ENCODE measurements at regions not wholly inside any gene's neighbourhood (a gene's known extent, or its start where the extent isn't known, plus 50 kb on each side); places are given as distances from the start of the nearest gene placed in this dataset.

DNA sequence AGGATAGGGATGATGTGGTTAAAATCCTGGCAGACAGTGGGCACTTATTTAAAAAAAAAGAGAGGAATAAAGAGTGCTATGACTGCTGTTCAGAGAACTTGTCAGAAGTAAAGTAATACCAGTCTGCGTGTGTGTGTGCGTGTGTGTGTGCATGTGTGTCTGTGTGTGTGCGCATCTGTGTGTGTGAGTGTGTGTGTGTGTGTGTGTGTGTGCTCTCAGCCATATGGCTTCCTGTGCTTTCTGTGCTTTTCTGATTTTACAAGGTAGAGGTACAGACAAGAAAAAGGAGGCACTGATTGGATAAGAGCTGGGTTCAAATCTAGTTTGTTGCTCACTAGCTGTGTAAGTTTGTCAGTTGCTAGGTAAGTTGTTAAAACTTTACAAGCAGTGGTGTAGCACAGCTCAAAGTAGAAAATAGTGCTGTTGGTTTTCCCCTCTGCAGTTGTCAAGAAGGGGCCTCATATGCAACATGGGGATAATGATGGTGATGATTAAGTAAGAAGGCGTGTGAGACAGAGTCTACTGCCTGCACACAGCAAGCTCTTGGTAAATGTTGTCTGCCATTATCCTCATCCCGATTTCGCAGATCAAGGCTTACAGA is 155.3 kb upstream of the ZNF217 start:
- intact Hi-C loops (cut with DNase I), result no loop called here
- no peak overlapping the region for H3K4me3 ChIP-seq
- WGBS, 4 donors, result 72 to 82% (median 78%) methylated on average over 6 of the region's 6 CpGs
- H3K27me3 ChIP-seq, result no peaks in the 10 kb centered on the region
- H3K9me3 ChIP-seq (replicated peaks in 1 of 3), result no peaks in the 10 kb centered on the region
- DNase-seq, result no peak
- no peaks in the 10 kb centered on the region for H3K36me3 ChIP-seq (replicated peaks in 1 of 2)
- H3K4me1 ChIP-seq (replicated peaks in 1 of 2), result peaks cover 0 to 11% of the 10 kb centered on the region in 2 donors
- no peak overlapping the region for H3K27ac ChIP-seq
- TF ChIP-seq CTCF (IDR thresholded peaks at IDR 0.05) (no peak), POLR2A (IDR thresholded peaks at IDR 0.05) (no peak)

GRCh38 chr20:53748176-53748575 is 154.5 kb upstream of the ZNF217 start:
- no peak for DNase-seq
- H3K4me1 ChIP-seq (replicated peaks in 1 of 2), result peaks cover 0 to 11% of the 10 kb centered on the region in 2 donors
- intact Hi-C loops (cut with DNase I), result no loop called here
- no peaks in the 10 kb centered on the region for H3K27me3 ChIP-seq
- no peak overlapping the region for H3K27ac ChIP-seq
- 81 to 91% (median 88%) methylated on average over 2 of the region's 2 CpGs for WGBS, 4 donors
- no peaks in the 10 kb centered on the region for H3K9me3 ChIP-seq (replicated peaks in 1 of 3)
- no peak overlapping the region for H3K4me3 ChIP-seq
- no peak for TF ChIP-seq POLR2A (IDR thresholded peaks at IDR 0.05)
- no peak for TF ChIP-seq CTCF (IDR thresholded peaks at IDR 0.05)
- no peaks in the 10 kb centered on the region for H3K36me3 ChIP-seq (replicated peaks in 1 of 2)

DNA sequence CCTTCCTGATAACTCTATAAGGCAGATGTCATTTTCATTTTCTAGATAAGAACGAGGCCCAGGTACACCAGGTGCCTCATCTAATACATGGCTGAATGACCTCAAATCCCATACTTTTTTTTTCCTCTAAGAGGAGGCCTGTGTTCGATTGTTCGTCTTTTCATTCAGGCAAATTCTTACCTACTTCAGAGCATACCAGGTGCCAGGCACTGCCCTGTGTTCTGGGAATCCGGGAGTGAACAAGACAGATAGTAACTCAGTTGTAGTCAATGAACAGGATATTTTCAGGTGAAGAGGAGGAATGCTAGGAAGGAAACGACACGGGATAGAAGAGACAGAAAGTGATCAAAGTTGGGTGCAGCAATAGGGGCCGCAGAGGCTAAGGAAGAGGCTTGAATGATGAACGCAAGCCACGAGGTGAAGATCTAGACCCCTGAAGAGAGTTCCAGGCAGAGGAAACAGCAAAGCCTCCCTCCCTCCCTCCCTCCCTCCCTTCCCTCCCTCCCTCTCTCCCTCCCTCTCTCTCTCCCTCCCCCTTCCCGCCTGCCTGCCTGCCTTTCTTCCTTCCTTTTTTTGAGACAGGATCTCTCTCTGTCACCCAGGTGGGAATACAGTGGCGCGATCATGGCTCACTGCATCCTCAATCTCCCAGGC is 150.1 kb upstream of the ZNF217 start:
- Histone ChIP-seq H3K27me3 (no peaks in the 10 kb centered on the region), H3K4me1 (replicated peaks in 1 of 2) (peaks cover 0 to 3% of the 10 kb centered on the region in 2 donors), H3K27ac (no peak overlapping the region), H3K4me3 (no peak overlapping the region), H3K9me3 (replicated peaks in 1 of 3) (no peaks in the 10 kb centered on the region), H3K36me3 (replicated peaks in 1 of 2) (no peaks in the 10 kb centered on the region)
- DNase-seq, result no peak
- no peak for TF ChIP-seq POLR2A (IDR thresholded peaks at IDR 0.05)
- no peak for TF ChIP-seq CTCF (IDR thresholded peaks at IDR 0.05)
- intact Hi-C loops (cut with DNase I), result no loop called here
- 70 to 85% (median 74%) methylated on average over 10 to 12 of the region's 12 CpGs for WGBS, 4 donors

DNA sequence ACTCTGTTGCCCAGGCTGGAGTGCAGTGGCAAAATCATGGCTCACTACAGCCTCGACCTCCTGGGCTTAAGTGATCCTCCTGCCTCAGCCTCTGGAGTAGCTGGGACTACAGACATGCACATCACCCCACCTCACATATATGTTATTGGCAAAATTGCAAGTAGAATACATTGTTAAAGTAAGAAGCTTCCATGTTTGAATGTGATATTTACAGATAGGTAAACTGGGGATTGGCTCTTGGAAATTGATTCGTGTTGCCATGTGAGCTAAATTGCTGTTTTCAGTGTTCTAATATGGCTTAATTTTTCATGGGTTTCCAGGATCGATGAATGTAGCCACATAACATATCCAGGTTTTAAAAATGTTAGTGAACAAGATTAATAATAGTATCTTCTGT is 149.0 kb upstream of the ZNF217 start:
- no peak for TF ChIP-seq POLR2A (IDR thresholded peaks at IDR 0.05)
- TF ChIP-seq CTCF (IDR thresholded peaks at IDR 0.05), result no peak
- intact Hi-C loops (cut with DNase I), result no loop called here

More for the DNA sequence above, 149.0 kb upstream of the ZNF217 start:
- no peak for DNase-seq
- Histone ChIP-seq H3K36me3 (replicated peaks in 1 of 2) (no peaks in the 10 kb centered on the region), H3K27ac (no peak overlapping the region), H3K4me1 (replicated peaks in 1 of 2) (peaks cover 0 to 10% of the 10 kb centered on the region in 2 donors), H3K9me3 (replicated peaks in 1 of 3) (no peaks in the 10 kb centered on the region), H3K27me3 (no peaks in the 10 kb centered on the region), H3K4me3 (no peak overlapping the region)
- 84 to 92% (median 90%) methylated on average over 3 of the region's 3 CpGs for WGBS, 4 donors

All from adrenal gland (tissue), 9 donors.